GM18873 (cell line): ENCODE measurements at regions not wholly inside any gene's neighbourhood (a gene's known extent, or its start where the extent isn't known, plus 50 kb on each side); places are given as distances from the start of the nearest gene placed in this dataset.
"Not testable (repeated sequence)": the region's sequence is repeated elsewhere in the genome, so short reads cannot be mapped to it uniquely, and the experiment has no call there.

Experiments used
- ATAC-seq: cut with Tn5 transposase; IDR thresholded peaks from one replicate; pipeline ENCODE4 v1.9.1; 2021; ENCODE audit warnings: mild to moderate bottlenecking, moderate library complexity, moderate number of reproducible peaks; ENCODE audit not compliant: unreplicated experiment, low FRiP score

GRCh38 chr10:109312555-109312954 lies 610.8 kb downstream of the XPNPEP1 start:
- not testable (repeated sequence) for ATAC-seq

DNA sequence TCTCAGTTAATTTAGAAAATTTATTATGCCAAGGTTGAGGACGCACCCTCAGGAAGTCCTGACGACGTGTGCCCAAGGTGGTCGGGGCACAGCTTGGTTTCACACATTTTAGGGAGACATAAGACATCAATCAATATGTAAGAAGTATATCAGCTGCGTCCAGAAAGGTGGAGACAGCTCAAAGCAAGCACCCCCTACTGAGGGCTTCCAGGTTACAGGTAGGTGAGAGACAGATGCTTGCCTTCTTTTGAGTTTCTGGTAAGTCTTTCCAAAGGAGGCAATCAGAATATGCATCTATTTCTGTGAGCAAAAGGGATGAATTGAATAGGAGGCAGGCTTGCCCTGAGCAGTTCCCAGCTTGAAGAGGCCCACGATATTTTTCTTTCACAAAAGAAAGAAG lies 614.3 kb downstream of the XPNPEP1 start:
- ATAC-seq = no peak

DNA sequence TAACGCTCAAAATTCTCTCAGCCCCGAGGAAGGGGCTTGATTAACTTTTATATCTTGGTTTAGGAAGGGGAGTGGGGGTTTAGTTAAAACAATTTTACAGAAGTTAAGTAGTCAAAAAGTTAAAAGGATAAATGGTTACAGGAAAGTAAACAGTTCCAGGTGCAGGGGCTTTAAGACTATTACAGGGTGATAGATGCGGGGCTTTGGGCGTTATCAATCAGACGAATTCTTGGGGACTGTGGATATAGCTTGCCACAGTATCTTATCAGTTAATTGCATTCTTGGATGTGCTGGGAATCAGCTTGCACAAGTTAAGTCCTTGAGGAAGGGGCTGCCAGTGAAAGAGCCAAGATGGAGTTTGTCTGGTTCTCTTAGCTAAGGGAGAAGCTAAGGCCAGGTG lies 616.2 kb downstream of the XPNPEP1 start:
- ATAC-seq = not testable (repeated sequence)

GRCh38 chr10:109306698-109307097 lies 616.6 kb downstream of the XPNPEP1 start:
- ATAC-seq = no peak

- no peak for ATAC-seq
Measured at GRCh38 chr10:109287858-109288257, 635.5 kb downstream of the XPNPEP1 start.

DNA sequence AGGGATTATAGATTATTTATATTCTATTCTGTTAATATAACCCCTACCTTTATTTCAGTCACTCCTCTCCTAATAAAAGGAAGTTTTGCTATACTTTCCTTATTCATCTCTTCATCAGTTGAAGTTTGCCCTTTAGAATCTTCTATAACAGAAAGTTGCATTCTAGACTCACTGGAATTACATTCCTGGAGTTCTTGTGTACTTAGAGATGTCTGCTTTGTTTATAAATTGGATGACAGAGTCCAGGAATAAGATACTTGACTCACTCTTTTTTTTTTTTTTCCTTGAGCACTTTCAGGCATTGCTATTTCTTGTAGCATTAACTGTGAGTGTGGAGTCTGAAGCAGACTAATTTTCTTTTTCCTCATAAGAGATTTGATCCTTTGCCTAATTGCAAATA lies 640.8 kb downstream of the XPNPEP1 start:
- no peak for ATAC-seq

DNA sequence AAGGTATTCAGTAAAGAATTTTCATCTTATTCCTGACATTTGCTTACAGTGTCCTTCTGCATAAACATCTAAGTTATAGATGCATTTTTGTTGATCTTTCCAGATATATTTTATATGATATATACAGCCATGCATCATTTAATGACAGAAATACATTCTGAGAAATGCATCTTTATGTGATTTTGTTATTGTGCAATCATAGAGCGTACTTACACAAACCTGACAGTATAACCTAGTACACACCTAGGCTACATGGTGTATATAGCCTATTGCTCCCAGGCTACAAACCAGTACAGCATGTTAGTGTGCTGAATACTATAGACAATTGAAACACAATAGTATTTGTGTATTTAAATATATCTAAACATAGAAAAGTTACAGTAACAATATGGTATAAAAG lies 642.0 kb downstream of the XPNPEP1 start:
- no peak for ATAC-seq

GRCh38 chr10:109280837-109281236 lies 642.5 kb downstream of the XPNPEP1 start:
- no peak for ATAC-seq

GRCh38 chr10:109277456-109277855 lies 645.9 kb downstream of the XPNPEP1 start:
- ATAC-seq = no peak

- ATAC-seq = no peak
Measured at GRCh38 chr10:109275960-109276359, 647.4 kb downstream of the XPNPEP1 start.

- ATAC-seq = no peak
Measured at GRCh38 chr10:109274681-109275080, 648.6 kb downstream of the XPNPEP1 start.

DNA sequence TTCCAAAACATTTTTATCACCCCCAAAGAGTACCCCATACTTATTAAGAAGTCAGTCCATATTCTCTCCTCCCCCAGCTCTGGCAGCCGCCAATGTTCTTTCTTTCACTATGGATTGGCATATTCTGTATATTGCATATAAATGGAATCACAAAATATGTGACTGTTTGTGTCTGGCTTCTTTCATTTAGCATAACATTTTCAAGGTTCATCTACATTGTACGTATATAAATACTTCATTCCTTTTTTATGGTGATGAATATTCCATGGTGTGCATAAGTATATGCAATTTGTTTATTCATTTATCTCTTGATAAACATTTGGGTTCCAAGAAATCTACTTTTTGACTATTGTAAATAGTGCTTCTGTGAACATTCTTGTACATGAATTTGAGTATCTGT lies 653.1 kb downstream of the XPNPEP1 start:
- ATAC-seq = no peak

- no peak for ATAC-seq
Measured at GRCh38 chr10:109264004-109264403, 659.3 kb downstream of the XPNPEP1 start.

GRCh38 chr10:109261231-109261630 lies 662.1 kb downstream of the XPNPEP1 start:
- no peak for ATAC-seq

DNA sequence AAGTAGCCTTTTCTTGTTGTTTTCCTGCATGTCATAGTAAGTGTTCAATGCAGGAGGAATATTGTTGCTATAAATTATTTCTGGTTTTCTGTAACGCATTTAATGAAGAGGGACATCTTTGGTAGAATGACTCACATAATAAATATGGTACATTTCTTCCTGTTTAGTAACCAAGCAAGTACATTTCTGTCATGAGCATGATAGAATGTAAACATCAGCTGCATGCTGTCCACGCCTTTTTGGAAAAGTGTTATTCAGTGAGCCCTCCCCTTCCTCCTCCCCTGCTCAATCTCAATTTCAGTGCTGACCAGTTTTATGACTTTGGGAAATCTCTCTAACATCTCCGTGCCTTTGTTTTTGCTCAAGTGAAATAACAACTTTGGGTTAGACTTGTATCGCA lies 664.0 kb downstream of the XPNPEP1 start:
- ATAC-seq = no peak

DNA sequence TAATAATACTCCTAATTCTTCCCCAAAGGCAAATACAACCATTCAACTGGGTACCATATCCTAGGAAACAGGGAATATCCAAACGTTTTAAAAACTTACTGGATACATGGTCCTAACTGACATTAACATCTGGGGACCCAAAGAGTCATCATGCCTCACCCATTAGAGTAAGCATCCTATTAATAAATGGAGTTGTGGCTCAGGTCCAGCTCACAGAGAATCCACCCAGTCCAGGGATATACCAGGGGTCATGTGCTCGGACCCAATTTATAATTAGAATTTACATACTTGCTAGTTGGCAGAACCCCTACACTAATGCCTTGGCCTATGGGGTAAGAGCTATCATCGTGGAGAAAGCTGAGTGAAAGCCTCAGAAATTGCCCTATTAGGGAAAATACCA lies 670.0 kb downstream of the XPNPEP1 start:
- no peak for ATAC-seq

DNA sequence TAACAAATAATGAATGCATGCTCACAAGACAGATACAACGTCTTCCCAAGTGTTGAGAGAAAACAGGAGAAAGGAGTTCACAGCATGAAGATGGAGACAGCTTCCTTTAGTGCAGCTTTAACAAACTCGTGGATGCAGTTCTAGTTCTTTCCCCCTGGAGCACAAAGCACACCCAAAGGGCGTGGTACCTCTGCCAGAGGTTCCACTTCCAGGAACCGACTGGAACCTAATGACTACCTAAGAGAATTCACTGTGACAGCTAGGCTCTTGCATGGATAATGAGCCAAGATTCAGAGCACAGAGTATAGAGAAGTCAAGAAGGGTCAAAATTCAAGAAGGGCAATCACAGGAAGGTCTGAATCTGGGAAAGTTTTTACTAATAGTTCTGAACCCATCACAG lies 673.2 kb downstream of the XPNPEP1 start:
- ATAC-seq = no peak

- no peak for ATAC-seq
Measured at GRCh38 chr10:109247814-109248213, 675.5 kb downstream of the XPNPEP1 start.

GRCh38 chr10:109245821-109246220 lies 677.5 kb downstream of the XPNPEP1 start:
- ATAC-seq = no peak

DNA sequence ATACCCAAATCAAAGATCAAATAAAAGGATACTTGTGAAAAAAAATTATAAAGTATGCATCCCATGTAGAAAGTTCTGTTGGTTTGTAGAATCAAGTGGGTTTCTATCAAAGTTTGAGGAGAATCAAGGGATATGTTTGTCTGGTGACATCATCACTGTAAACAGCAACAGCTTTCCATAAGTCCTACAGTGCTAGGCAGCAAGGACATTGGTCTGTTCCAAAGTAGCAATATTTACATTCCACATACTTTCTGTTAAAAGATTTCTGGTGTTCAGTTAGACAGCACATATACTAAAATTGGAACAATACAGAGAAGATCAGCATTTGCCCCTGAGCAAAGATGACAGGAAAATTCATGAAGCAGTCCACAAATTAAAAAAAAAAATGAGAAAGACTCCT lies 683.9 kb downstream of the XPNPEP1 start:
- ATAC-seq = no peak

DNA sequence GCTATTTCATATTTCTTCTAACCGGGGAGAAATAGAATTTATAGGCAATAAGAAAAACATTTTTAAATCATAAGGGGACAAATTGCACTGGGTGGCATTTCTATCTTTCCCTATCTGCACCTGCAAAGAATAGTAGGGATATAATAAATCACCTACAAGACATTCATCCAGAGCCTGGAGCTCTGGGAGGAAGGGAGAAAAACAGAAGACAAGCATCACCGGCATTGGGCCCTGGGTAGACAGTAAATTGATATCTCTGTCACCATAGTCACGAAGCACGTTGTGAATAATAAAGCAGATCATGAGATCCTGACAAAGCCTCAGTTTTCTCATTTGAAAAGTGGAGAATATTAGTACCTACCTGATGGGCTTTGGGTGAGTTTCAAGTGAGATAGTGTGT lies 685.6 kb downstream of the XPNPEP1 start:
- ATAC-seq = no peak

- ATAC-seq = no peak
Measured at GRCh38 chr10:109237050-109237449, 686.3 kb downstream of the XPNPEP1 start.

DNA sequence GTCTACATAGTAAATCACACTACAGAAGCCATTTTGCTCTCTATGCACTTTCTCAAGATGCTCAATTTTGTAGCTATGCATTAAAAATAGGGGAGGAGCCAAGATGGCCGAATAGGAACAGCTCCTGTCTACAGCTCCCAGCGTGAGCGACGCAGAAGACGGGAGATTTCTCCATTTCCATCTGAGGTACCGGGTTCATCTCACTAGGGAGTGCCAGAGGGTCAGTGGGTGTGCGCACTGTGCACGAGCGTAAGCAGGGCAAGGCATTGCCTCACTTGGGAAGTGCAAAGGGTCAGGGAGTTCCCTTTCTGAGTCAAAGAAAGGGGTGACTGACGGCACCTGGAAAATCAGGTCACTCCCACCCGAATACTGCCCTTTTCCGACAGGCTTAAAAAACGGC lies 699.8 kb downstream of the XPNPEP1 start:
- ATAC-seq = not testable (repeated sequence)
